Stimulated activated CD4-positive, alpha-beta T cell treated with anti-CD3 and anti-CD28 coated beads, Interleukin-4, amount 100 ng/mL, for 24 hours (primary cell): ENCODE measurements at regions not wholly inside any gene's neighbourhood (a gene's known extent, or its start where the extent isn't known, plus 50 kb on each side); places are given as distances from the start of the nearest gene placed in this dataset.

Experiments
- DNase-seq: peaks from one replicate; pipeline ENCODE4 v3.0.0-alpha.2; 2020

DNA sequence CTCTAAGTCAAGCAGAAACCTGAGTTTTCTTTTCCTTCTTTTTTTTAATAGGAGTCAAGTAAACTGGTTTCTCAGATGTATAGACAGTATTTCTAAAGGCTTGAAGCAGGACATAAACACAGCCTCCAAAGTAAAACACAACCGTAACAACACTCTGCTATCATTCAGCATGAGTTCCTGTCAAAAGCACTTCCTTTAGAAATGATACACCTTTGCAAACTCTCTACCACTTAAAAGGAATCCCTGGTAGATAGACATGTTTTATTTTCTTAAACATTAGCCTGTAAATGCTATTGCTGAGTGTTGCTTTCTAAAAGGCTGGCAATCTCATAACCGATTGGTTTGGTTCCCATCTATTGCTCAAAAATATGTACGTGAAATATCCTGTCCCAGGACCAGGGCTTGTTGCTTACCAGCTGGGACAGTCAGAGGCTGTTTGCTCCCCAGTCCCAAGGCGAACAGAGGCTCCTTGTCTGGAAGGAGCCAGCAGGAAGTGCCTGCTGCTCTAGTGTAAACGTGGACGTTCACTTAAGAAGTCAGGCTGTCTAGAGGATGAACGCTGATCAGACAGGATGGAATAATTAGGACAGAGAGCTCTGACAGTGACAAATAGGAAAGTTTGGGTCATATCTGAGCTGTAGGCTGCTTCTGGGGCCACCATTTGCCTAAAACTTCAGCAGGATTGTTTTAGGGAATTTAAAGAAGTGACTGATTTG, 173.9 kb upstream of the KLF3 start:
- peak; percentile 22 for DNase-seq

- no peak for DNase-seq
Observed at GRCh38 chr4:38490753-38491446, 173.1 kb upstream of the KLF3 start.

DNA sequence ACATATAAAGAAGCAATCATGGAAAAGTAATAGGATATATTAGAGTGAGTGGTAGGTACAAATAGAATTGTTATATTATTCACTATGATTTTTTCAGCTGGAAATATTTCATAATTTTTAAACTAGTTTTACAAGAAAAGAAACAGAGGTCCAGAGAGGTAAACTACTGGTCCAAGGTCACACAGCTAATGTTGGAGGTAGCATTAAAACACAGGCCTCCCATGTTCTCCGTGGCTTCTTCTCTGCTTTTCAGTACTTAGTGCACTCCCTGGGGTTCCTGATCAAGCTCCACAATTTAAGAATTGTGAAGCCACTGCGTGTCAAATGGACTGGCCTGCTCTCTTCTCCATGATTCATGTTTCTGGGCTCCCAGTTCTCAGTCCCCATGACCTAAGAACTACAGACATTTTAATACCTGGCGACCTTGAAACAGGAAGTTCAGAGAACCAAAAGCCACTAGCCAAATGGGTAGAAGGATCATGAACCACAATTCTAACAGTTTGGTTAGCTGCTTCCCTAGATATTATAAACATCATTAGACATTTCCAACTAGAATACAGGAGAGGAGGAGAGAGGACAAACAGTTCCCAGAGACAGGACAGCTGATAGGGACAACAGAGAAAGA, 172.0 kb upstream of the KLF3 start:
- no peak for DNase-seq

GRCh38 chr4:38493066-38493465, 170.9 kb upstream of the KLF3 start:
- no peak for DNase-seq

DNA sequence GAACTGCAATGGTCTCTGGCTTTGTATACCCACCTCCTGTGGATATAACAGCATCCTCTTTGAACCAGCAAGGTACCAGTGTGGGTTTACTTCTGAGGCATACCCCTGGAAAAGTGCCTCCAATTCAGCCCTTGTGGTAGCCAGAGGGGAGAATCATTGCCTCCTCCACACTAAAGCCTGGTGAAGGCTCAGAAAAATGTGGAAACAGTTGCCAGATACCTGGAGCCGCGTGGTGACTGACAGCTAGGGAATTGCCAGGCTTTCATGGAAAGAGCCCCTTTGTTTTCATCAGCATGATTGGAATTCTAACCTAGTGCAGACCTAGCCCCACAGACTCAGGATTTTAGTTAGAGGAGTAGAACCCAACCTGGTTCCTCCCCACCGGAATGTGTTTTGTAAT, 168.6 kb upstream of the KLF3 start:
- DNase-seq, result no peak

GRCh38 chr4:38497121-38497520, 166.9 kb upstream of the KLF3 start:
- no peak for DNase-seq

DNA sequence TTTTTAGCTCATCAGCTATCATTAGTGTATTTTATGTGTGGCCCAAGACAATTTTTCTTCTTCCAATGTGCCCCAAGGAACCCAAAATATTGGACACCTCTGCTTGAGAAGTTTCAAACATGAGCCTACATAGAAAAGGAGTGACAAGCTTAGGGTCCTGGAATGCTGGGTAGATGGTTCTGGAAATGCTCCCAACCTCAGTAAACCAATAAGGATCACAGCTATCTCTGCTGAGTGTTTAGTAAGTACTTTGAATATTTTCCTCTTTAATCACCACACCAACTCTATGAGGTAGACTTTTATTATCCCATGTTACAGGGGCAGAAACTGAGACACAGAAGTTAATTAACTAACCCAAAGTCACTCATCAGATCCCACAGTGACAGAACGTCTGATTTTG, 164.9 kb upstream of the KLF3 start:
- DNase-seq, result no peak

- DNase-seq, result no peak
Observed at GRCh38 chr4:38500433-38500832, 163.6 kb upstream of the KLF3 start.

DNA sequence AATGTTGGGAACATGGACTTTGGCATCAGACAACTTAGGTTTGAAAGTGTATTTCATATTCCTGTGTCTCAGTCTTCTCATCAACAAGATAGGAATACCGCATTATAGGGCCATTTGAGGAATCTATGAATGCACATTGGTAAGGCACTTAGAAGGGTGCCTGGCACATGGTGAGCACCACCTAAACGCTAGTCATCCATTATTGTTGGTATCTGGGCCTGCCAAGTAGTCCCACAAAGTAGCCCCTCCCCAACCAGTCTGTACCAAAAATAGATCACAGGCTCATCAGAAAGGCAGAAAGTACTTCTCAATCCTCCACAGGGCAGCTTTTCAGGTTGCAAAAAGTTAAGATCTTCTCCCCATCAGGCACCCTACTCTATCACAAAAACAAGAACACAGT, 162.3 kb upstream of the KLF3 start:
- no peak for DNase-seq

DNA sequence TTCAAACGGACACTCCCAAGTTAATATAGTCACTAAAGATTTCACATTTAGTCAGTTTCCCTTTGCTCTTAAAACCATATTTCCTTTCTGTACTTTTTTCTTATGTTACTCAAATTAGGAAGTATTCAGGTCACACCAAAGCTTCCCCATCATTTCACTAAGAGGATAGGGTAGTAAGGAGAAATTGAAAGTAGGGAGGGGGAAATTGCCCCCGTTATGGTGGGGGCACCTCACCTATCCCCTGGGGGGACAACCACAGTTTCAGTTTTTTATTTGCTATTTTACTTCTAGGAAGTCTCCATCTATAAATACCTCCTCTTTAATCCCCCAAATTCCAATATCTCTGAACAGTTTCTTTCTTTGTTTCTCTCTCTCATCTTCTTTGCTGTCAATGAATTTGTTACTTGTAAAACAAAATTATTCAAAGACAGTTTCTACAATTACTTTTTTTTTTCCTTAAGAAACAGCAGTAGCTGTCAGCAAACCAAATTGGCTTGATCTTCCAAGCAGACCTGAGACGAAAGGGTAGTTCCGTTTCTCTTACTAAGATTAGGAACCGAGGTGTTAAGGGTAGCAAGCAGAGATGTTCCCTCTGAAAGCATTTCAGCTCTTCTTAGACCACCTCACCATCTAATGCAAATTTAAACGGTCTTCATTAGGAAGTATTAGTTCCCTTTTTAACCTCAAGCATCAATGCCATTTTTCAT, 160.2 kb upstream of the KLF3 start:
- DNase-seq, result no peak

DNA sequence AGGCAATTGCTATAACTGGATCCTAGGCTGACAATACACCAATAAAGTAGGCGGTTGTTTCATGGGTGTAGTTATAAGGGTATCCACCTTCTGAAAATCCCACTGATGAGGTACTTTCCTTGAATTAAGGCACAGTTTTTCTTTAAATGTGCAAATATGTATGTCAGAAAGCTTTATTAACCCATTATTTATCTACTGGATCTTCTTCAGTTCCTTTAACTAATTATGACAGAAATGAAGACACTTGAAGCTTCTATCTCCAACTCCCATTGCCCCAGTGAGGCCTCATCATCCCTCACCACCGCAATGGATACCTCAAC, 159.6 kb upstream of the KLF3 start:
- no peak for DNase-seq

DNA sequence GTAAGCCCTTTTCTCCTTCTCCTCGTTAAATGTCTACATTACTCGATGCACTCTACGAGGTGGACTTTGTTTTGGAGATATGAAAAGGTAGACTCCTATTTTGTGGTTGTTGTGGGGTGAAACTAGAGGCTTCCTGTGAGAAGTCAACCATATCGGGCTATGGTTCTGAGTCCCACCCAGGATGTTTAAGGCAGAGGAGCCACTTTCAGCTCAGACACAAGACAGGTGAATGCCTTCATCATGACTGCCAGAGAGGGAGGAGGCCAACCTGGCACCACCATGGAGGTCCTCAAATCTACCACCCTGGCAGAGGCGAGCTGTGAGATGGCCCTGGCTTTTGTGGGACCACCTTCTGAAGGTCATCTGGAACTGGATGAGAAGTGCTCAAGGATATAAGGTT, 154.4 kb upstream of the KLF3 start:
- peak; percentile 33 for DNase-seq

- DNase-seq, result no peak
Observed at GRCh38 chr4:38510201-38510600, 153.8 kb upstream of the KLF3 start.

DNA sequence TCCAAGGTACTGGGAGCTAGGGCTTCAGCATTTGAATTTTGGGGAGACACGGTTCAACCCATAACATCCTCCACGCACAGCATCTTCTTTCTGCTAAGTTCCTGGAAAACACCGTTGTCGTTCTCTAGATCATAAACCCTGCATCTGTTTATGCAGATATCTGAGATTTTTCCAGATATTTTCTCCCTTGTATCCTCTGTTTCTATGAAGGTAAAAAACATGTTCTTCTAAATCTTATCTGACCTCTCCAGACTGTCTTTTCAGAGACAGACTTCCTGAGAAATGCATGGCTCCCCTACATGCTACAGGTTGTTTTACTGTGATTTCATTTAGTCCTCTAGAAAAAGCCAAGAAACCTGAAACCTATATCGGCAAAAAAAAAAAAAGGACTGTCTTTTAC, 152.3 kb upstream of the KLF3 start:
- no peak for DNase-seq

DNA sequence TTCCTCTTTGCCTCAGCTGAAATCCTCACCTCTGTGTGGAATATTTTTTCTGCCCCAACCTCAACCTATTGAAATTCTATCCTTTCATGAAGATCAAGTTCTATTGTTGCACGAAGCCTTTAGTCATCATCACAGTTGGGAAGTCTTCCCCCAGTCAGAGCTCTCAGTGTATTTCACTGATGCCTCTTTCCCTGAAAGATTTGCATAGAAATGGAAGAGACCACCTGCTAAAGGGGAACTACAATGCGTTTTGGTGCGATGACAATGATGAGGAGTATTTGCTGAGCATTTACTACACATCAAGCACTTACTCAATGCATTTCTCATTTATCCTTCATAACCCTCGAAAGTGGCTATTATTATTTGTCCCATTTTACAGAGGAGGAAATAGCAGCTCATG, 151.2 kb upstream of the KLF3 start:
- no peak for DNase-seq

DNA sequence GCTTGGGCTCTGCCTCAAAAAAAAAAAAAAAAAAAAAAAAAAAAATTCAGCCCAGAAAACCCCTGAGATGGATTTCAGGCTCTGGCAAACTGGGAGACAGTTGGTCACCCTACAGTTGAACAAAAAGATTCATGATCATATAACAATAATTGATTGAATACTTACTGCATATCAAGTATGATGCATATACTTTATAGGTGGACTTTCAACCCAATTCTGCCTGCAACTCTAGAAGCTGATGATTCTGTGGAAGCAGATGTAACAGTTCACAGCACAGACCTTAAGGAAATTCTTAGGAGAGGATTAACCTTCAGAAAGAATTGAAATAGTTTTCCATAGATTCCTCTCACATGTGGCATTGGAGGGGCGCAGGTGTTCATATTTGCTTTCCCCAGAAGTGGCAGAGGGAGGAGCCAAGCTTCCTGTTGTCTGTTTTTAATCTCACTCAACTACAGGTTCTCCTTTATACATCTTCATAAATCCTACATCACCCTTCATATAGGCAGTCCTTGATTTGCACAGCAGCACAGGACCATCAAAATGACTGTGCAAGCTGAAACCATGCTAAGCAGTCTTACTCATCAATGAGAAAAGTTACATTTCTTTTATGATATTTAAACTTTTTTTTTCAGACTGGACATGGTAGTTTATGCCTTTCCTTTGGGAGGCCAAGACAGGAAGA, 149.4 kb upstream of the KLF3 start:
- no peak for DNase-seq

- no peak for DNase-seq
Observed at GRCh38 chr4:38516190-38516589, 147.8 kb upstream of the KLF3 start.

- DNase-seq, result no peak
Observed at GRCh38 chr4:38519666-38520065, 144.3 kb upstream of the KLF3 start.

DNA sequence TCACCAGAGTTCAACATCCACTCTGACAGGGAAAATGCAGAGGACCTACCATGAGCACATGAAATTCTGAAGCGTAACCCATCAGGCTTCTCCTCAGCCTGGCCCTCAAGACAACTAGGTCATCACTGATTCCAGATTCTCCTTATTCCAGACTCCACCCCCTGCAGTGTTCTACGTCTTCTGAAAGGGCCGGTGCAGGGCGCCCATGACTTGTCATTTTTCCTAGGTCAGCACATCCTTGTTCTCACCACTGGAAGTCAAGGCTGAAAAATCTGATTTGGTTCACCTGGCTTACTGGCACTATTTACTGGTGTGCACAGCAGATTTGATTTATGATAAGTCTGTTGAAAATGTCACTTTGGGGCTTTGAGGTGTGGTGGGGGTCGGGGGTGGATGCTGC, 140.9 kb upstream of the KLF3 start:
- DNase-seq, result no peak

GRCh38 chr4:38523524-38524448, 140.2 kb upstream of the KLF3 start:
- peak; percentile 72 for DNase-seq

GRCh38 chr4:38526412-38526811, 137.6 kb upstream of the KLF3 start:
- DNase-seq, result no peak
